SK-MEL-5 (cell line): ENCODE measurements at regions not wholly inside any gene's neighbourhood (a gene's known extent, or its start where the extent isn't known, plus 50 kb on each side); places are given as distances from the start of the nearest gene placed in this dataset.
A peak's percentile ranks its signal among the peaks of the same experiment; 100 is the strongest.
"Not testable (repeated sequence)": the region's sequence is repeated elsewhere in the genome, so short reads cannot be mapped to it uniquely, and the experiment has no call there.

Experiments
- DNase-seq: peaks from one replicate; pipeline ENCODE4 v3.0.0-alpha.2; 2016; ENCODE audit warnings: low read depth, low spot score
- in situ Hi-C: cut with HindIII; loops from 2 replicates; pipeline ENCODE4 v1.10.0; 2016; ENCODE audit warnings: low sequenced_read_pairs, high pct_unique_total_duplicates, low pct_unique_long_range_greater_than_20kb

- peak; percentile 67 for DNase-seq
- in situ Hi-C loops: no loop called here
These were observed 414.2 kb upstream of the CHAC2 start for GRCh38 chr2:53353135-53354114.

GRCh38 chr2:53347269-53347668 lies 420.3 kb upstream of the CHAC2 start:
- DNase-seq: no peak
- in situ Hi-C loops: no loop called here

GRCh38 chr2:53342248-53342647 lies 425.4 kb upstream of the CHAC2 start:
- no peak for DNase-seq
- in situ Hi-C loops: no loop called here

- in situ Hi-C loops: no loop called here
- DNase-seq: no peak
These were observed 433.0 kb upstream of the CHAC2 start for GRCh38 chr2:53334610-53335009.

- in situ Hi-C loops: no loop called here
- no peak for DNase-seq
These were observed 435.9 kb upstream of the CHAC2 start for GRCh38 chr2:53331667-53332066.

- no peak for DNase-seq
- in situ Hi-C loops: no loop called here
These were observed 449.7 kb upstream of the CHAC2 start for GRCh38 chr2:53317861-53318260.

GRCh38 chr2:53315149-53315548 lies 452.5 kb upstream of the CHAC2 start:
- DNase-seq: no peak
- in situ Hi-C loops: no loop called here

- in situ Hi-C loops: no loop called here
- DNase-seq: no peak
These were observed 452.9 kb upstream of the CHAC2 start for GRCh38 chr2:53314718-53315117.

GRCh38 chr2:53313644-53314043 lies 454.0 kb upstream of the CHAC2 start:
- in situ Hi-C loops, DNase-seq: not testable (repeated sequence)

GRCh38 chr2:53312721-53313120 lies 454.9 kb upstream of the CHAC2 start:
- no peak for DNase-seq
- in situ Hi-C loops: no loop called here

- DNase-seq: no peak
- in situ Hi-C loops: no loop called here
These were observed 455.4 kb upstream of the CHAC2 start for GRCh38 chr2:53312181-53312580.

GRCh38 chr2:53303012-53303578 lies 464.5 kb upstream of the CHAC2 start:
- in situ Hi-C loops: no loop called here
- no peak for DNase-seq

- in situ Hi-C loops: no loop called here
These were observed 465.1 kb upstream of the CHAC2 start for GRCh38 chr2:53302455-53302854.

GRCh38 chr2:53289309-53290006 lies 478.1 kb upstream of the CHAC2 start:
- in situ Hi-C loops: no loop called here
- DNase-seq: no peak

More at GRCh38 chr2:53302455-53302854, 465.1 kb upstream of the CHAC2 start:
- no peak for DNase-seq

- no peak for DNase-seq
- in situ Hi-C loops: no loop called here
These were observed 481.3 kb upstream of the CHAC2 start for GRCh38 chr2:53286345-53286744.

- DNase-seq: peak; percentile 7
- in situ Hi-C loops: no loop called here
These were observed 491.9 kb upstream of the CHAC2 start for GRCh38 chr2:53275743-53276142.

GRCh38 chr2:53268626-53269025 lies 499.0 kb upstream of the CHAC2 start:
- no peak for DNase-seq
- in situ Hi-C loops: no loop called here

- peak; percentile 46 for DNase-seq
- in situ Hi-C loops: no loop called here
These were observed 499.5 kb upstream of the CHAC2 start for GRCh38 chr2:53268086-53268485.
